Right renal cortex interstitium (tissue), 3 donors: ENCODE measurements at regions not wholly inside any gene's neighbourhood (a gene's known extent, or its start where the extent isn't known, plus 50 kb on each side); places are given as distances from the start of the nearest gene placed in this dataset.

ENCODE experiments used
- DNase-seq, 3 donors: peaks; one replicate each; pipeline ENCODE4 v3.0.0-alpha.2; 2013; ENCODE audit warnings: low read depth in 3 of 3, low spot score in 2 of 3

DNA sequence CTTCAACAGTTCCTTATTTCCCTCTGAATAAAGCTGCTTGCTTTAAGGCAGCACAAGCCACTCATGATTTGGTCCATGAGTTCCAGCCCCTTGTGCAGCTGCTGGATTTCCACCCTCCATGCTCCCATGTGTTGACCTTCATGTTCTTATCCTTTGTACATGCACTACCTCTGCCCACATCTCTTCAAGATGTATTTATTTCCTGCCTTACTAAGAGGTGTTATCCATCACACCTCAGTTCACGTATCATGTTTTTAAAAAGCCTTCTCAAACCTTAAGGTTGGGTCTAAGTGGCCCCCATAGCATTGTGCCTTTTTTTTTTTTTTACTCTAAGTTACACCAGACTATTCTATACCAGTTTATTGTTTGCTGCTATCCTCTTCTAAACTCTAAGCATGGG is 107.7 kb downstream of the SIPA1L2 start:
- no peak for DNase-seq

DNA sequence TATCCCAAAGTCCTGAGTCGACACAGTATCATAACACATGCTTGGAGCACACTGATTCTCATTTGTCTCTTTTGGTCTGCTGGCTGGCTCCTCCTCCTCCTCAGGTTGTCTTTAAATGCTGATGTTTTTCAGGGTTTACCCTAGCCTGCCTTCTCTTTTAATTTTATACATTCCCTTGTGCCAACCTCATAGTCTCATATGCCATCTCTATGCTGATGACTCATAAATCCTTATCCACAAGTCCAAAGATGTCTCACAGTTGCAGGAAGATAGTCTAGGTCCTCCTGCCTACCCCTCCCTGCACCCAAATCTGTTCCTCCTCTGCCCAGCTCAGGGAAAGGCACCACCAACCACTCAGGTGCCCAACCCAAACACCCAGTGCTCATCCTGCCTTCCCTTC is 108.3 kb downstream of the SIPA1L2 start:
- DNase-seq, result no peak

DNA sequence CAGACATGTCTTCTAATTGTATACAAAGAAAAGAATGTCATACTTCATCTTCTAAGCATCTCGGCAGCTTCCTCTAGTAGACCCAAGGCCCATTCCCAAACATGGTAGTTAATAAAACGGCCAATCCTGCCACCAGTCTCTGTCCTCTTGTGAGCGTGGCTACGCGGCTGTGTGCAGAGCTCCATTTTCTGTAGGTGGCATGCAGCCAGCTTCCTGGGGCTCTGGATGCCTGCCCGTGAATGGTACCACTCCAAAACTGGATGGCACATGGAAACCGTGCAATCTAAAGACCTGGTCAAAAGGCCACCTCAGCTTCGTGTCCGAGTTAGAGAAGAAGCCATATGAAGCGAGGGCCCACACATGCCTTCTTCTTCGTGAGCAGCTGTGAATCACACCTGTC is 110.7 kb downstream of the SIPA1L2 start:
- DNase-seq, result no peak

DNA sequence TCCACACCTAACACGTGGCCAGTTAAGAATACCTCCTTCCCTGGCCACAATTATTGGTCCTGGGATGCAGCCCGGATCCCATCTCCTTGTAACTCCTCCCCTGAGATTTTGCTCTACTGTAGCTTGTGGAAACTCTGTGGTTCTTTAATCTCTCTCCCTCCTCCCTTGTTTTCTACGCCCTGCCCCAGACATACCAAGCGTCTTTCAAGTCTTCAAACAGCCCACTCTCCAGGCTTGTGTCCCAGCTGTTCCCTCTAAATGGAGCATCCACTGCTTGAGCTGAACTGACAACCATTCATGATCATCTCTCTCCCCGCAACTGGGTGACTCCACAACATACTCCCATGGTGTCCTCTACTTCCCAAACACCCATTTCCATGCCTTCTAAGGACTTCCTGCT is 111.6 kb downstream of the SIPA1L2 start:
- no peak for DNase-seq

DNA sequence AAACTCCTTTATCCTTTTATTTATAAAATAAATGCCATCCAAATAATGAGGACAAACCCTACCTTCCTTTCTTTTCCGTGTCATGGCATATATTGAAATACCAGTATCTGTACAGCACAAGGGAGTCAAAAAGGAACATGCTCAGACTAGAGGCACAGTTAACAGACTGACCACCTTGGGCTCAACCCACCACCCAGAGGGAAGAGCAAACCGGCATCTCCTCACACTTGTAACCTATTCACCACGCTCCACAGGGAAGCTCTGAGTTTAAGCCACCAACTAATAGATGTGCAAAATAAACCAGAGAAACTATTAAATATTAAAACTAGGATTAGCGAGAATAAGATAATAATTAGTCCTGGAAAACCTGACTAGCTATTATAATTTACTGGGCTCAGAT is 112.7 kb downstream of the SIPA1L2 start:
- DNase-seq, result no peak

DNA sequence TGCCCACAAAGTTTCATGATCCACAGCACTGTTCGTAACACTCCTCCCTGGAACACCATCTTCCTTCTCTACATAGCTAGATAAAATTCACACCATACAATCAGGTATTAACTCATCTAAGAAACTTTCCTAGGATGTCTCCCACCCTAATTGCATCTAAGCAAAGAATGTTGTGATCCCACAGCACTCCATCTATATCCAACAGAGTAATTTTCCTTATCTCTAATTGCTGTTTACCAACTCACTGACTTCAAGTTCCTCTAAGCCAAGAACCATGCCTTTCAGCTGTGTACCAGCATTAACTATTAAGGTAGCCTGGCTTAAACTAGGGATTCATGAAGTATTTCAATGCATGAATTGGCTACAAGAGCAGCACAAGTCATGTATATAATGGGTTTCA is 114.2 kb downstream of the SIPA1L2 start:
- DNase-seq, result no peak

DNA sequence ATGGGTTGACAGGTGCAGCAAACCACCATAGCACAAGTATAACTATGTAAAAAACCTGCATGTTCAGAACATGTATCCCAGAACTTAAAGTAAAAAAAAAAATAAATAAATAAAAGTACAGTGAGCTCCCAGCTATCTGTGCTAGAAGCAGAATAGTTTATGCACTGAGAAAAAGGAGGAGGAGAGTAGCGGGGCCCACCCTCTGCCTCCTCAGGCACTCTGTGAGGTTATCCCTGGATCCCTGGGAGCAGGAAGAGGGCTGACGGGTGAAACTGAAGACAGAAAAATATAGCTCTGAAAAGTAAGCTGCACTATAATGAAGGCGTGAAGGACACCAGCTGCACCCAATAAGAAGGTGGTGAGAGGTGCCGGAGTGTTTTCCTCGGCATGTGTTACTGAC is 117.2 kb downstream of the SIPA1L2 start:
- no peak for DNase-seq

DNA sequence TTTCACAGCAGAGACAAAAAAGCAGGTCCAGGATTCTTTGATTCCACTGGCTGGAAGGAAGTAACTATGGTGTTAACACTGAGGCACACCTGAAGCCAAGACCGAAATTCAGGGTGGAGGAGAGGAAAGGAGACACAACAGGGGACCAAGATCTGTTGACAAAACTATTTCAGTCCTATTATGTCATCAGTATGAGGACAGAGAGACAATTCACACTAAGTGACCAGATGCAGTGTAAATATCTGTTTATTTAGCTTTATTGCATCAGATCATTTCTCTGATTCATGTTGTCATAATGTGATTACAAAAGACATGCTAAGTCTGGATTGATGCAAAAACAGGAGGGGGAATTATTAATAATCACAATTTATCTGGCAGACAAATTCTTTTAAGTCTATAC is 118.8 kb downstream of the SIPA1L2 start:
- no peak for DNase-seq

DNA sequence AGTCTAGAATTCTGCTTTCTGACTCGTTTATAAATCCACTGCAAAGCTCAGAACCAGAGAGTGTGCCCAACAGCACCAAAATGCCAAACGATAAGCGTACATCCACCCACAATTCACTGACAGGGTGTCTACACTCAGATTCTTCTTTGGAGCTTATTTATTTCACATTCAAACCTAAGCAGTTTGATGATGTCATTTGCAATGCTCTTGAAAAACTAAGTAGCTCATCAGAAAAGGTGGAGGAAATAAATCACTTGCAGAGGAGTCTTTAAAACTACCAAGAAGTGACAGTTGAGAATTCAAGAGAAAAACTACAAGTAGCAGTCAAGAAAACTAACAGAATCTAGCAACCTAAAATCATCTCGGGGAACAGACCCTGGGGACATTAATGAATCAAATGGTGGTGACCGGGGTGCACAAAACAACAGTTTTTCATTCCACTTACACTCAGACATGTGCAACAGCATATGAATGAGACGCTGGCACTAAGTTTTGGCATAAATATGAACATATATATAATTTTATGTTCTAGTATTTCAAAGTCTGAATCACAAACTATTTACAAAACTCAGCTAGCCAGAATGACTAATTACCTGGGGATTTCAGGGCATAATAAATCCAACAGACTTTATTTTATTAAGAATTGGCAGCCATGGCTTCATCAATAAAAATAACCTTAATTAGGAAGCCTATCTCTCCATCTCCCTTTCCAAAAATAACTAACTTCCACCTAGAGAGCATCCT is 119.4 kb downstream of the SIPA1L2 start:
- no peak for DNase-seq

DNA sequence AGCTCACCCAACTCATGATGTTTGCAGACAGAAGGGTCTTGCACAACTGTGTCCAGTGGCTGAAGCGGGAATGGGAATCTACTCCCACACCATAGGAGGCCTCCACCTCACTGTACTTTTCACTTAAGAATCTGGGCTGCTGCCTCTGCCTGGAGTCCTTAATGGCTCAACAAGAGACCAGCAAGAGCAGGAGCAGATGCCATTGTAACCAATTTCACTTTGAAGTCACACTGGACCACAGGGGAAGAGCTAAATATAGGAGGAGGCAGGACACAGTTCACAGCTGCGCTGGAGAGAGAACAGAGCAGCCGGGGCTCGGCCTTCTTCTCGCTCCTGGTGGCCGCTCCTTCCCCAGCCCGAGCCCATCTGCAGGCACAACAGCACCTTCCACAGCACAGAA is 120.4 kb downstream of the SIPA1L2 start:
- no peak for DNase-seq

DNA sequence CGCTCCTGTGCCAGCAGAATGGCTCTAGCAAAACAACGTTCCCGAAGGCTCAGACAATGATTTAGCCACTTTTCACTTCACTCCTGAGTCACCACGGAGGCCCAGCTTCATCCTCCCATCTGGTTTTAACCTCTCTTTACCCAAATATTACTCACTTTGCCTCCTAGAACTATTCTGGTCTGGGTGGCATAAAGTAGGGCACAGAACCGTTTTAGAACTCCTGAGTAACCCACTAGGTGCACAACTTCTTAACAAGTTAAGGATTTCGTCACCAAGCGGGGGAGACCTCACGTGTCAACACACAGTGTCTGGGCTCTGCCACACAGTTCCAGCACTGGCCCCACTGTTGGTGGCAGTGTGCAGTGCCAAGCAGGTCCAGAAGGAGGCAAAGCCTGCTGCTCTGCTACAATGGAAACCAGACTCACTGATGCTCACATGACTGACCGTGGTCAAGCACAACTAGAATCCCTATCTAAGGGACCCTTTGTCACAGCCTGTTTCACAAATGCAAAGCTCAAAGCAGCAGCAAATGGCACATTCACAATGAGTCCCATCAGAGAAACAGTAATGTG is 121.7 kb downstream of the SIPA1L2 start:
- no peak for DNase-seq

DNA sequence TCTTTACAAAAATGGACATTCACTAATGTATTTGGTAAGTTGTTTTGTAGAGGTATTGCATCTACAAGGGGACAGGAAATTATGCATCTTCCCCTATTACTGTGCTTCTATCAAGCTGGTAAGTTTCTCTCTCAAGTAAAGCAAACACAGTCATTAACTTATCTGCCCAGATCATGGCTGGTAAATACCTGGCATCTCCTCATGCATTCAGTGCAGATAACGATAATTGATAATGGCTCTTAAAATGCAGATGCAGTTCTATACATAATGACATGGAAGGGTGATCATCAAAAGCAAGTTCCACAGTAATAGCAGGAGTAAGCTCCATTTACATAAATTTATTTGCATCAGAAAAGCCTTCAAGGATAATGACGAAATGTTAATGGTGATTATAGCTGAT is 122.4 kb downstream of the SIPA1L2 start:
- no peak for DNase-seq

DNA sequence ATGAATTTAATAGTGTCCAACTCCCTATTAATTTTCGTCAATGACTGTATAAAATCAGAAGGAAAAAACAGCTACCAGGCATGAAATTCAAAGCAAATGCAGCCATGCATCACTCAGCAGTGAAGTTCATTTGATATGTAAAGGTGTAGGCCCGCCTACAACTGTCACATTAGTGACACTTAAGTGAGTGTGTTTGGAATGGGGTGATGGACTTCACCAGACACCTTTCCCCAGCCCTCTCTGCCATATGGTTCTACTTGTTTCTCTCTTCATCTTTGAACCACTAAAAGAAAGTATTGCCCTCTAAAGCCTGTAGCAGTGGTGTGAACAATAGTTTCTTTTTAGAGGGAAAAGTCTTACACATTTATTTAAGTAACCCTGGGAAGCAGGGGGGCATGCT is 124.0 kb downstream of the SIPA1L2 start:
- DNase-seq, result no peak

DNA sequence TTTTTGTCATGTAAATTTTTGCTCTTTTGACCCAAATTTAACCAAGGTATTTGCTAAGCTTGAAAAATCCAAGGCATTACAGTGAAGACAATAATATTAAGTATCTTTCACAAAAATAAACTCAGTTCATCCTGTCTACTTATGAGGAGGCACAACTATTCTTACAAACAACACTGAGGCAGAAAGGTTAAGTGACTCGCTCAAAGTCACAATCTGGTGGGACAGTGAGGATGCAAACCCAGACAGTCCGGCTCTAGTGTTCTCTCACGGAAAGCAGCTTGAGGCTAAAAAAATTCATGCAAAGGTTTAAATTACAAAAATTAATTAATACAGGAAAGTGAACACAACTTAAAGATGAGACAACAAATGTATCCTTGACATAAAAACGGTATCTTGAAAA is 125.3 kb downstream of the SIPA1L2 start:
- no peak for DNase-seq

DNA sequence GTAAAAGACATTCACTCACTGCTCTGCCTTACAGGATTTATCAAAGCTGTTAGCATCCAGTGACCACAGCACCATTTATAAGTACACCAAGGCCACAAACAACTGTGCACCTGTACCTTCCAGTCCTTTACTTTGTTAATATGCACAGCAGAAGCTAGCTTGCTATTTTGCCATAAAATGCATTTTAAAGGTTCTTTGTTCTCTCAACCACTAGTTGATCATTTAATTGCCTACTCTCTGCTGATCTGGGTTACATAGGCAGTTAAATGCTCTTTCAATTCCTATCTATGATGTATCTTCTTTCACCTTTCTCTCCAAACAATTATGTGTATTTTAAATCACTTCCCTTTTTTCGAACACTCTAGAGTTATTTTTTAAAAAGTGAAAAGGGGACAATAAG is 126.4 kb downstream of the SIPA1L2 start:
- DNase-seq, result no peak

DNA sequence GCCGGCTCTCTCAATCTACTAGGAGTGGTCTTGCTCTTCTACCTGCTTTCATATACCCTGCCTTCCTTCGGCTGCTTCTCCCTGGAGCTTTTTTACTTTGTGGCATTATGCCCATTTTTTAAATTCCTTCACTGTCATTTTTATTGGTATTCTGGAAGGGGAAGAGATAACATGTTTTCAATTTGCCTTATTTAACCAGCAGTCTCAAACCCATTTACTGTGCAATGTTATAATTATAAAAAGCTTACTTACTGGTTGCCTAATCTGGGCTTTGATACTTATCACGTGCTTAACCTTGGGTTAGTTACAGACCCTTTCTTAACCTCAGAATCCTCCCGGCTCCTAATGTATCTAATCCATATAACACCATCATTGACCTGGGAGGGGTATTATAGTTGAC is 128.1 kb downstream of the SIPA1L2 start:
- DNase-seq, result no peak

DNA sequence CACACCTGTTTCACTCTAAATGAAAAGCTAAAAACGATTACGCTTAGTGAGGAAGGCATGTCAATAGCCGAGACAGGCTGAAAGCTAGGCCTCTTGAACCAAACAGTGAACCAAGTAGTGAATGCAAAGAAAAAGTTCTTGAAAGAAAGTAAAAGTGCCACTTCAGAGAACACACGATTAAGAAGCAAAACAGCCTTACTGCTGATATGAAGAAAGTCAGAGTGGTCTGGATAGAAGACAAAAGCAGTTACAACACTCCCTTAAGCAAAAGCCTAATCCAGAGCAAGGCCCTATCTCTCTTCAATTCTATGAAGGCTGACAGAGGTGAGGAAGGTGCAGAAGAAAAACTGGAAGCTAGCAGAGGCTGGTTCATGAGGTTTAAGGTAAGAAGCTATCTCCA is 130.7 kb downstream of the SIPA1L2 start:
- DNase-seq, result no peak

DNA sequence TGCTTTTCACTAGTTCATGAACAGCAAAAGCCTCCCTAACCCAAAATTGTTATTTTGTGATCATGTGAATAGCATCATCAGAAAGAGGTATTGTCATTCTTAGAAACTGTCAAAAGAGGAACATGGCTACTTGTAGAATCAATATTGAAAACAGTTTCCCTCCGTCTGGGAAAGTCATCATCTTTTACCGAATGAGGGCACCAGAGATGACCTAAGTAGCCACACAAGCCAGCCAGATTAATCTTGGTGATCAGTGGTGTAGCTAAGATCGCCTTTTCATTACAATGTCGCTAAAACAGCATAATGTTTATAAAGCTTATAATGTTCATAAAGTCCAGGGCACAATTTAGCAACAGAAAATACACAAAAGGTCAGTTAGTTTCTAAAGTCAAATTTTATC is 136.1 kb downstream of the SIPA1L2 start:
- DNase-seq, result no peak

DNA sequence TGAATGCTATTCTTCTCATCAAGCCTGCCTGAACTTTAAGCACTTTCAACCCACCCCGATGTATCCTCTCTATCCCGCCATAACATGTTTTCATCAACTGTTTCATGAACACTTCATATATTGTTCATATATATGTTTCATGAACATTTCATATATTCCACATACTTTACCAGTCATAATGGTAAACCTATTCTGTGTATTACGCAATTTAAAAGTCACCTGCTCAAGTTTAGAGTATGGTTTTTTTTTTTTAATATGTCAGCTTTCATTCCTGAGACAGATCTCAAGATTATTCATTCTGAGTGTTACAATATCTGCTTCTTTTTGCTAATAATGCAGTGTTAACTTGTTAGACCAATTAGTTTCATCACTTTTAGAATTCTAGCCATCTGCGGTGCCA is 140.7 kb downstream of the SIPA1L2 start:
- DNase-seq, result no peak

DNA sequence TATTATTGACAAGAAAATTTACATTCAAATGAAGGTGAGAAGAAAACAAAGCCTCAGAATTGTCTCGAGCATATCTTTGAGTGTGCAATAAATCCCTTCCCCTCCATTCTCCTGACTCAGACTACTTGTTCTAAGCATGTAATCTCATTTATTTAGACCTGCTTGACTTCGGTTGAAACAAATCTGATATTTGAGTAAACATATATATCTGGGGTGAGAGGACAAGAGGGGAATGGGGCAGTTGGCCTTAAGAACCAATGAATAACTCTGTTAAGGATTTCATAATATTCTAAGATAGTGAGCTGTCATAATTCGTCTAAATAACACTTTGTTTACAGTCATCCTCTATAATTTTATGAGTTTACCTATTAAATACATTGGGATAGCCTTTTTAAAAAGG is 142.7 kb downstream of the SIPA1L2 start:
- DNase-seq, result no peak

DNA sequence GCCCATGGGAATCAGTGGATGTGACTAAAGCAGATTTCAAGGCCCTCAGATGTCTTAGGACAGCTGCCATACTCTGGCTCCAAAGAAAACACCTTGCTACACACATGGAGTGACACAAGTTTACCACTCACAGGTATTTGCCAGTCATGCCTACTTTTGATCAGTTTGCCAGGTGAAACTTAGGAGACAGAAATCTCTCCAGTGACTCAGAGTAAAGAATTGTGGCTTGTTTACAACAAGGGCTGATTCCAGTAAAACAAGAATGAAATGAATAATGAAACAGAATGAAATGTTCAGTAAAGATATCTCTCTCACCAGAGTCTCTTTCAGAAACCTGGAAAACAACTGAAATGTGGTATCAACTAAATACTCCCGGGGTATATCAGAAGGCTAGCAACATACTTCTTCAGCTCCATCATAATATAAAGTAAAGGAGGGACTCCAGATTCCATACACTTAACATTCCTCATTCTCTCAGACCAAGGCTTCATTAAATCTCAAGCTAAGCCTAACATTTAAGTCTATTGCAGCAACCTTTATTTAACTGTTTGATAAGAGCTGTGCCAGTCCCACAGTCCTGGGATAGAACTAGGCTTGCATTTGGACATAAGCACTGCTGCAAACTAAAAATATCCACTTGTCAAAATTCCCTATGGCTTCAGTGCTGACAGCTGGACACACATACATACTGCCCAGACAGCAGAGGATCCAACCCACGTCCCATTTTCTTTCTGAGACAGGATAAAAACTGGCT is 143.3 kb downstream of the SIPA1L2 start:
- DNase-seq, result no peak

DNA sequence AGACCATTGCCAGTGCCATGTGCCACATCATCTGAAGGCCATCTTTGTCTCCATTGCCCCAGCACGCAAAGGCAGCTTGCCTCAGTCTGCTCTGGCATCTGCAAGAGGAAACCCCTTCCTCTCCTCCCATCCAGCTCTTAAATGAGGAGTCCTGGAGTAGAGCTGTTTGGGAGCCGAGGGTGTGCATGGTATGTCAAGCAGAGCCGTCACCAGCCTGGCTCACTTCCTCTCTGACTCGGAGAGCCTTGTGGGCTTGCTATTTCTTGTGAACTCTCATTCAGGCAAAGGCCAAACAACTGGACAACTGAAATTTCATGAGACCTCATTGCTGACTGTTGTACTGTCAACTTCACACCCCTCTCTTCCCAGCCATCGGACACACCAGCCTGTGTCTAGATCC is 143.9 kb downstream of the SIPA1L2 start:
- no peak for DNase-seq
